ENCODE measurements at regions not wholly inside any gene's neighbourhood (a gene's known extent, or its start where the extent isn't known, plus 50 kb on each side); places are given as distances from the start of the nearest gene placed in this dataset.
"Not testable (repeated sequence)": the region's sequence is repeated elsewhere in the genome, so short reads cannot be mapped to it uniquely, and the experiment has no call there.

GRCh38 chr6:140385679-140386078 lies 1011.2 kb upstream of the CITED2 start:
- FAIRE-seq (no peak), DNase-seq (ENCODE audit: insufficient read length, low spot score) (no peak)

GRCh38 chr6:140382355-140382754 lies 1007.9 kb upstream of the CITED2 start:
- no peak for DNase-seq (ENCODE audit: insufficient read length, low spot score)
- no peak for FAIRE-seq

GRCh38 chr6:140380427-140381218 lies 1006.2 kb upstream of the CITED2 start:
- FAIRE-seq (no peak), DNase-seq (ENCODE audit: insufficient read length, low spot score) (no peak)

GRCh38 chr6:140379919-140380318 lies 1005.5 kb upstream of the CITED2 start:
- no peak for DNase-seq (ENCODE audit: insufficient read length, low spot score)
- no peak for FAIRE-seq

GRCh38 chr6:140376209-140376608 lies 1001.8 kb upstream of the CITED2 start:
- FAIRE-seq, result no peak
- DNase-seq (ENCODE audit: insufficient read length, low spot score), result no peak

- FAIRE-seq; DNase-seq (ENCODE audit: insufficient read length, low spot score): not testable (repeated sequence)
These were observed 999.3 kb upstream of the CITED2 start for GRCh38 chr6:140373728-140374127.

- no peak for FAIRE-seq
These were observed 997.6 kb upstream of the CITED2 start for GRCh38 chr6:140372064-140372463.

GRCh38 chr6:140370976-140371870 lies 996.8 kb upstream of the CITED2 start:
- DNase-seq (ENCODE audit: insufficient read length, low spot score) (no peak), FAIRE-seq (no peak)

More at GRCh38 chr6:140372064-140372463, 997.6 kb upstream of the CITED2 start:
- DNase-seq (ENCODE audit: insufficient read length, low spot score), result no peak

GRCh38 chr6:140370441-140370840 lies 996.0 kb upstream of the CITED2 start:
- DNase-seq (ENCODE audit: insufficient read length, low spot score) (no peak), FAIRE-seq (no peak)

- FAIRE-seq (no peak), DNase-seq (ENCODE audit: insufficient read length, low spot score) (no peak)
These were observed 992.5 kb upstream of the CITED2 start for GRCh38 chr6:140366991-140367390.

GRCh38 chr6:140364916-140365315 lies 990.5 kb upstream of the CITED2 start:
- DNase-seq (ENCODE audit: insufficient read length, low spot score) (no peak), FAIRE-seq (no peak)

- FAIRE-seq, result no peak
- DNase-seq (ENCODE audit: insufficient read length, low spot score), result no peak
These were observed 986.2 kb upstream of the CITED2 start for GRCh38 chr6:140360651-140361050.

GRCh38 chr6:140355476-140355875 lies 981.0 kb upstream of the CITED2 start:
- no peak for FAIRE-seq

GRCh38 chr6:140354296-140354695 lies 979.8 kb upstream of the CITED2 start:
- FAIRE-seq, result no peak
- DNase-seq (ENCODE audit: insufficient read length, low spot score), result no peak

More at GRCh38 chr6:140355476-140355875, 981.0 kb upstream of the CITED2 start:
- no peak for DNase-seq (ENCODE audit: insufficient read length, low spot score)

- no peak for FAIRE-seq
- no peak for DNase-seq (ENCODE audit: insufficient read length, low spot score)
These were observed 979.1 kb upstream of the CITED2 start for GRCh38 chr6:140353536-140353935.

- FAIRE-seq (no peak), DNase-seq (ENCODE audit: insufficient read length, low spot score) (no peak)
These were observed 972.0 kb upstream of the CITED2 start for GRCh38 chr6:140346428-140346827.

GRCh38 chr6:140345935-140346334 lies 971.5 kb upstream of the CITED2 start:
- DNase-seq (ENCODE audit: insufficient read length, low spot score) (no peak), FAIRE-seq (no peak)

- DNase-seq (ENCODE audit: insufficient read length, low spot score) (no peak), FAIRE-seq (no peak)
These were observed 969.9 kb upstream of the CITED2 start for GRCh38 chr6:140344142-140344913.

- DNase-seq (ENCODE audit: insufficient read length, low spot score) (no peak), FAIRE-seq (no peak)
These were observed 968.7 kb upstream of the CITED2 start for GRCh38 chr6:140343128-140343527.

- no peak for FAIRE-seq
- no peak for DNase-seq (ENCODE audit: insufficient read length, low spot score)
These were observed 966.8 kb upstream of the CITED2 start for GRCh38 chr6:140341272-140341671.

GRCh38 chr6:140340795-140341194 lies 966.3 kb upstream of the CITED2 start:
- FAIRE-seq, result no peak

More at GRCh38 chr6:140340795-140341194, 966.3 kb upstream of the CITED2 start:
- no peak for DNase-seq (ENCODE audit: insufficient read length, low spot score)
